GM23248 (cell line): ENCODE measurements at regions not wholly inside any gene's neighbourhood (a gene's known extent, or its start where the extent isn't known, plus 50 kb on each side); places are given as distances from the start of the nearest gene placed in this dataset.

Experiments used
- DNase-seq: peaks from one replicate; pipeline ENCODE4 v3.0.0-alpha.2; 2015
- H2AFZ ChIP-seq: fragments of 200-600 bp; sonication (generic); 2 replicates; pipeline ENCODE4 v1.6.1; 2016; ENCODE audit warnings: antibody characterized with exemption
- H3F3A ChIP-seq: fragments of 200-600 bp; sonication (generic); 2 replicates; pipeline ENCODE4 v1.6.1; 2016; ENCODE audit warnings: mild to moderate bottlenecking, antibody characterized with exemption, mixed run types; ENCODE audit not compliant: insufficient read depth
- H3K27ac ChIP-seq: fragments of 200-600 bp; sonication (generic); 2 replicates; pipeline ENCODE4 v1.5.1; 2016; ENCODE audit warnings: mild to moderate bottlenecking
- H3K27me3 ChIP-seq: fragments of 200-600 bp; sonication (generic); replicated peaks from 2 replicates; pipeline ENCODE4 v1.6.1; 2016; ENCODE audit warnings: mild to moderate bottlenecking; ENCODE audit not compliant: insufficient read depth
- H3K36me3 ChIP-seq: fragments of 200-600 bp; sonication (generic); 2 replicates; pipeline ENCODE4 v1.6.1; 2016; ENCODE audit warnings: low read depth, mild to moderate bottlenecking
- H3K4me1 ChIP-seq: fragments of 200-600 bp; sonication (generic); 2 replicates; pipeline ENCODE4 v1.6.1; 2016; ENCODE audit warnings: mild to moderate bottlenecking; ENCODE audit not compliant: insufficient read depth
- H3K4me2 ChIP-seq: fragments of 200-600 bp; sonication (generic); one replicate; pipeline ENCODE4 v1.6.1; 2016; ENCODE audit warnings: mild to moderate bottlenecking; ENCODE audit not compliant: unreplicated experiment
- H3K4me3 ChIP-seq: fragments of 200-600 bp; sonication (generic); 2 replicates; pipeline ENCODE4 v1.5.1; 2016; ENCODE audit warnings: mild to moderate bottlenecking
- H3K79me2 ChIP-seq: fragments of 200-600 bp; sonication (generic); 2 replicates; pipeline ENCODE4 v1.6.1; 2016; ENCODE audit warnings: mild to moderate bottlenecking; ENCODE audit not compliant: insufficient read depth
- H3K9ac ChIP-seq: fragments of 200-600 bp; sonication (generic); 2 replicates; pipeline ENCODE4 v1.6.1; 2016; ENCODE audit warnings: mild to moderate bottlenecking
- H3K9me2 ChIP-seq: fragments of 200-600 bp; sonication (generic); 2 replicates; pipeline ENCODE4 v1.6.1; 2016; ENCODE audit warnings: mixed run types, mild to moderate bottlenecking, moderate library complexity; ENCODE audit not compliant: insufficient read depth
- H3K9me3 ChIP-seq: fragments of 200-600 bp; sonication (generic); one replicate; pipeline ENCODE4 v1.6.1; 2017; ENCODE audit warnings: low read depth
- H4K20me1 ChIP-seq: fragments of 200-600 bp; sonication (generic); 2 replicates; pipeline ENCODE4 v1.6.0; 2016; ENCODE audit not compliant: insufficient read depth
- EZH2 ChIP-seq: fragments of 200-600 bp; sonication (generic); IDR thresholded peaks from 2 replicates; pipeline ENCODE4 v1.6.1; 2018; ENCODE audit warnings: antibody characterized with exemption, mild to moderate bottlenecking; ENCODE audit not compliant: insufficient read depth, poor library complexity, severe bottlenecking
- EZH2phosphoT487 ChIP-seq: fragments of 200-600 bp; sonication (generic); IDR thresholded peaks from 2 replicates; pipeline ENCODE4 v1.6.1; 2018; ENCODE audit warnings: antibody characterized with exemption, moderate library complexity, mild to moderate bottlenecking, low read depth; ENCODE audit not compliant: insufficient read depth
- WGBS, 2 experiments: methylation state at CpG; one replicate each; pipeline ENCODE4 v1.1.6; 2015 to 2017; ENCODE audit warnings: low lambda C conversion rate in 2 of 2, low coverage in 1 of 2; ENCODE audit errors: missing lambda C conversion rate in 2 of 2; 5-methylcytosine and 5-hydroxymethylcytosine counted together
- in situ Hi-C: fragments of 300-500 bp; cut with MboI; formaldehyde crosslinking; loops from 2 replicates; pipeline ENCODE4 v1.15.0; 2020

- DNase-seq: no peak
- Histone ChIP-seq H3K27me3 (no peaks in the 10 kb centered on the region), H3K9me2 (no peaks in the 10 kb centered on the region), H3K79me2 (no peaks in the 10 kb centered on the region), H3K4me1 (no peaks in the 10 kb centered on the region), H3K4me2 (no peak overlapping the region), H2AFZ (no peak overlapping the region), H3K27ac (no peak overlapping the region), H3K4me3 (no peak overlapping the region), H3F3A (no peaks in the 10 kb centered on the region), H3K9ac (no peak overlapping the region), H3K9me3 (no peaks in the 10 kb centered on the region), H3K36me3 (no peaks in the 10 kb centered on the region), H4K20me1 (no peaks in the 10 kb centered on the region)
- TF ChIP-seq EZH2phosphoT487: no peak
- no peak for TF ChIP-seq EZH2
- WGBS, 2 experiments: 80 to 86% methylated on average over 3 of the region's 3 CpGs
- in situ Hi-C loops: no loop called here
Measured at GRCh38 chr13:23018143-23018542, 162.6 kb upstream of the SGCG start.

GRCh38 chr13:23020246-23020843 is 160.4 kb upstream of the SGCG start:
- H3K79me2 ChIP-seq: no peaks in the 10 kb centered on the region
- H3K9me2 ChIP-seq: no peaks in the 10 kb centered on the region
- no peak overlapping the region for H3K27ac ChIP-seq
- in situ Hi-C loops: no loop called here
- H4K20me1 ChIP-seq: no peaks in the 10 kb centered on the region
- no peaks in the 10 kb centered on the region for H3K36me3 ChIP-seq
- DNase-seq: peak; percentile 55
- no peak overlapping the region for H2AFZ ChIP-seq
- H3K9ac ChIP-seq: no peak overlapping the region
- H3K4me3 ChIP-seq: no peak overlapping the region
- no peaks in the 10 kb centered on the region for H3K9me3 ChIP-seq
- TF ChIP-seq EZH2phosphoT487: no peak
- no peak for TF ChIP-seq EZH2
- H3K4me1 ChIP-seq: no peaks in the 10 kb centered on the region
- H3F3A ChIP-seq: no peaks in the 10 kb centered on the region
- no peaks in the 10 kb centered on the region for H3K27me3 ChIP-seq
- no peak overlapping the region for H3K4me2 ChIP-seq
- 8 to 9% methylated on average over 5 of the region's 5 CpGs for WGBS, 2 experiments

GRCh38 chr13:23021906-23022305 is 158.9 kb upstream of the SGCG start:
- Histone ChIP-seq H3K4me1 (no peaks in the 10 kb centered on the region), H3K4me3 (no peak overlapping the region), H3K9me3 (no peaks in the 10 kb centered on the region), H2AFZ (no peak overlapping the region), H3K9ac (no peak overlapping the region), H4K20me1 (no peaks in the 10 kb centered on the region), H3F3A (no peaks in the 10 kb centered on the region), H3K79me2 (no peaks in the 10 kb centered on the region), H3K27ac (no peak overlapping the region), H3K9me2 (no peaks in the 10 kb centered on the region), H3K27me3 (no peaks in the 10 kb centered on the region), H3K36me3 (no peaks in the 10 kb centered on the region), H3K4me2 (no peak overlapping the region)
- no peak for DNase-seq
- TF ChIP-seq EZH2phosphoT487 (no peak), EZH2 (no peak)
- WGBS, 2 experiments: 77 to 86% methylated on average over 5 of the region's 5 CpGs
- in situ Hi-C loops: no loop called here

- TF ChIP-seq EZH2phosphoT487 (no peak), EZH2 (no peak)
- no peak overlapping the region for H3K27ac ChIP-seq
- H3K4me3 ChIP-seq: no peak overlapping the region
- no peaks in the 10 kb centered on the region for H3K36me3 ChIP-seq
- no peaks in the 10 kb centered on the region for H3K9me3 ChIP-seq
- no peak overlapping the region for H3K9ac ChIP-seq
- H3F3A ChIP-seq: no peaks in the 10 kb centered on the region
- no peaks in the 10 kb centered on the region for H3K4me1 ChIP-seq
- no peak overlapping the region for H2AFZ ChIP-seq
- DNase-seq: no peak
- H3K9me2 ChIP-seq: no peaks in the 10 kb centered on the region
- H4K20me1 ChIP-seq: no peaks in the 10 kb centered on the region
- H3K79me2 ChIP-seq: no peaks in the 10 kb centered on the region
- no peaks in the 10 kb centered on the region for H3K27me3 ChIP-seq
- in situ Hi-C loops: no loop called here
- H3K4me2 ChIP-seq: no peak overlapping the region
- 78 to 86% methylated on average over 7 of the region's 7 CpGs for WGBS, 2 experiments
Measured at GRCh38 chr13:23022704-23023103, 158.1 kb upstream of the SGCG start.
